Esophagus muscularis mucosa (tissue), 4 donors: ENCODE measurements at regions not wholly inside any gene's neighbourhood (a gene's known extent, or its start where the extent isn't known, plus 50 kb on each side); places are given as distances from the start of the nearest gene placed in this dataset.

Experiments
- DNase-seq: peaks from one replicate; pipeline ENCODE4 v3.0.0-alpha.2; 2017; ENCODE audit errors: extremely low spot score
- H3K27ac ChIP-seq, 4 donors: fragments of 200-600 bp; sonication (generic); replicated peaks in 1 of 4; 1 replicate in 3 of 4; 2 replicates in 1 of 4; pipeline ENCODE4 v1.5.1; 2016 to 2019; ENCODE audit warnings: mild to moderate bottlenecking in 1 of 4
- H3K27me3 ChIP-seq, 4 donors: fragments of 200-600 bp; sonication (generic); one replicate each; pipeline versions ENCODE4 v1.5.1 to v1.6.0; 2016 to 2019
- H3K36me3 ChIP-seq, 4 donors: fragments of 200-600 bp; sonication (generic); one replicate each; pipeline ENCODE4 v1.5.1; 2016 to 2019
- H3K4me1 ChIP-seq, 4 donors: fragments of 200-600 bp; sonication (generic); one replicate each; pipeline ENCODE4 v1.5.1; 2016 to 2019
- H3K4me3 ChIP-seq, 4 donors: fragments of 200-600 bp; sonication (generic); 1 replicate in 2 of 4; 2 replicates in 2 of 4; pipeline ENCODE4 v1.5.1; 2016 to 2019; ENCODE audit warnings: mild to moderate bottlenecking in 4 of 4, moderate library complexity in 1 of 4
- H3K9me3 ChIP-seq, 4 donors: fragments of 200-600 bp; sonication (generic); 1 replicate in 3 of 4; 2 replicates in 1 of 4; pipeline ENCODE4 v1.5.1; 2016 to 2019
- CTCF ChIP-seq, 3 experiments: fragments of 200-600 bp in 2 of 3; fragments of 450-650 bp in 1 of 3; sonication (generic) in 2 of 3; IDR thresholded peaks; one replicate each; pipeline ENCODE4 v1.5.1; 2017 to 2019; ENCODE audit warnings: antibody characterized with exemption in 3 of 3, mild to moderate bottlenecking in 2 of 3, moderate library complexity in 1 of 3
- EP300 ChIP-seq: sonication (generic); formaldehyde crosslinking; IDR thresholded peaks from one replicate; pipeline ENCODE4 v1.6.1; 2017; ENCODE audit warnings: antibody characterized with exemption
- POLR2A ChIP-seq: fragments of 450-650 bp; IDR thresholded peaks from one replicate; pipeline ENCODE4 v1.6.1; 2017; ENCODE audit warnings: antibody characterized with exemption, moderate library complexity, mild to moderate bottlenecking, low read depth
- POLR2AphosphoS5 ChIP-seq, 2 donors: sonication (generic); formaldehyde crosslinking; IDR thresholded peaks; one replicate each; pipeline ENCODE4 v1.6.1; 2017; ENCODE audit warnings: antibody characterized with exemption in 2 of 2
- WGBS: methylation state at CpG from one replicate; pipeline ENCODE4 v1.1.5; 2018; 5-methylcytosine and 5-hydroxymethylcytosine counted together
- intact Hi-C: fragments of 100-400 bp; cut with DNase I; formaldehyde crosslinking; loops from one replicate; pipeline ENCODE4 v1.15.1; 2023

GRCh38 chr11:106471276-106471675 is 393.8 kb downstream of the AASDHPPT start:
- no peak for TF ChIP-seq CTCF (IDR thresholded peaks at IDR 0.05)
- no peak for TF ChIP-seq POLR2A
- TF ChIP-seq EP300, result no peak
- TF ChIP-seq POLR2AphosphoS5 (IDR thresholded peaks at IDR 0.05), result no peak
- DNase-seq, result no peak
- intact Hi-C loops, result no loop called here
- Histone ChIP-seq H3K27me3 (no peaks in the 10 kb centered on the region), H3K4me3 (no peak overlapping the region), H3K36me3 (no peaks in the 10 kb centered on the region), H3K9me3 (peaks cover 0 to 7% (median 2%) of the 10 kb centered on the region in 4 donors), H3K4me1 (peaks cover 0 to 6% (median 2%) of the 10 kb centered on the region in 4 donors), H3K27ac (no peak overlapping the region)
- WGBS, result 88% methylated on average over 1 of the region's 1 CpG

GRCh38 chr11:106473089-106473722 is 395.7 kb downstream of the AASDHPPT start:
- 78% methylated on average over 2 of the region's 2 CpGs for WGBS
- H3K4me1 ChIP-seq, result no peaks in the 10 kb centered on the region
- H3K36me3 ChIP-seq, result no peaks in the 10 kb centered on the region
- H3K27me3 ChIP-seq, result no peaks in the 10 kb centered on the region
- H3K4me3 ChIP-seq, result no peak overlapping the region
- no peak for TF ChIP-seq POLR2A
- no peak for TF ChIP-seq EP300
- no peak for TF ChIP-seq CTCF (IDR thresholded peaks at IDR 0.05)
- no peak for TF ChIP-seq POLR2AphosphoS5 (IDR thresholded peaks at IDR 0.05)
- H3K9me3 ChIP-seq, result peaks cover 0 to 7% (median 2%) of the 10 kb centered on the region in 4 donors
- intact Hi-C loops, result no loop called here
- DNase-seq, result no peak
- H3K27ac ChIP-seq, result no peak overlapping the region

GRCh38 chr11:106474274-106474673 is 396.8 kb downstream of the AASDHPPT start:
- 67% methylated on average over 2 of the region's 2 CpGs for WGBS
- H3K4me3 ChIP-seq, result no peak overlapping the region
- TF ChIP-seq POLR2AphosphoS5 (IDR thresholded peaks at IDR 0.05), result no peak
- no peak for TF ChIP-seq EP300
- TF ChIP-seq POLR2A, result no peak
- TF ChIP-seq CTCF (IDR thresholded peaks at IDR 0.05), result no peak

GRCh38 chr11:106475181-106475580 is 397.7 kb downstream of the AASDHPPT start:
- peaks cover 0 to 7% (median 2%) of the 10 kb centered on the region in 4 donors for H3K9me3 ChIP-seq
- 86% methylated on average over 5 of the region's 5 CpGs for WGBS

More at GRCh38 chr11:106474274-106474673, 396.8 kb downstream of the AASDHPPT start:
- Histone ChIP-seq H3K36me3 (no peaks in the 10 kb centered on the region), H3K4me1 (no peaks in the 10 kb centered on the region), H3K27ac (no peak overlapping the region), H3K9me3 (peaks cover 0 to 7% (median 2%) of the 10 kb centered on the region in 4 donors), H3K27me3 (no peaks in the 10 kb centered on the region)
- intact Hi-C loops, result no loop called here
- no peak for DNase-seq

More at GRCh38 chr11:106475181-106475580, 397.7 kb downstream of the AASDHPPT start:
- Histone ChIP-seq H3K4me3 (no peak overlapping the region), H3K27me3 (no peaks in the 10 kb centered on the region), H3K27ac (no peak overlapping the region), H3K4me1 (no peaks in the 10 kb centered on the region), H3K36me3 (no peaks in the 10 kb centered on the region)
- TF ChIP-seq POLR2A, result no peak
- TF ChIP-seq CTCF (IDR thresholded peaks at IDR 0.05), result no peak
- TF ChIP-seq POLR2AphosphoS5 (IDR thresholded peaks at IDR 0.05), result no peak
- TF ChIP-seq EP300, result no peak
- no peak for DNase-seq
- intact Hi-C loops, result no loop called here
